ENCODE measurements at regions not wholly inside any gene's neighbourhood (a gene's known extent, or its start where the extent isn't known, plus 50 kb on each side); places are given as distances from the start of the nearest gene placed in this dataset.
A peak's percentile ranks its signal among the peaks of the same experiment; 100 is the strongest.

DNA sequence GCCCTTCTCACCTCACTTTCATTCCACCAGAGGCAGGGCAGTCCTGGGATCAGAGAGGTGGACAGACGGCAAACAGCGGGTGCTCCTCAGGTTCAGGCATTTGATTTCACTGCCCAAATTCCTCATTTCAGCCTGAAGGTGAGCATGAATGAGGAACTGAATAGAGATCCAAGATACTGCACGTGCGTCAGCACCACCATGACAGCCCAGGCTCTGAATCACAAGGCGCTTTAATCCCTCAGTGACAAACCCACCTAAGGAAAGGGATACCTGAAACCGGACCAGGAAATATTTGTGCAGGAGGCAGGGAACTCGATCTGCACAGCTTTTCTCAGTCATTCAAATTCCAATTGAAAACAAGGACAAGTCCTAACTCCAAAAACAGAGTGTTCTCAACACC, 174.8 kb upstream of the HEY2 start:
- TF ChIP-seq, protein P1, sequence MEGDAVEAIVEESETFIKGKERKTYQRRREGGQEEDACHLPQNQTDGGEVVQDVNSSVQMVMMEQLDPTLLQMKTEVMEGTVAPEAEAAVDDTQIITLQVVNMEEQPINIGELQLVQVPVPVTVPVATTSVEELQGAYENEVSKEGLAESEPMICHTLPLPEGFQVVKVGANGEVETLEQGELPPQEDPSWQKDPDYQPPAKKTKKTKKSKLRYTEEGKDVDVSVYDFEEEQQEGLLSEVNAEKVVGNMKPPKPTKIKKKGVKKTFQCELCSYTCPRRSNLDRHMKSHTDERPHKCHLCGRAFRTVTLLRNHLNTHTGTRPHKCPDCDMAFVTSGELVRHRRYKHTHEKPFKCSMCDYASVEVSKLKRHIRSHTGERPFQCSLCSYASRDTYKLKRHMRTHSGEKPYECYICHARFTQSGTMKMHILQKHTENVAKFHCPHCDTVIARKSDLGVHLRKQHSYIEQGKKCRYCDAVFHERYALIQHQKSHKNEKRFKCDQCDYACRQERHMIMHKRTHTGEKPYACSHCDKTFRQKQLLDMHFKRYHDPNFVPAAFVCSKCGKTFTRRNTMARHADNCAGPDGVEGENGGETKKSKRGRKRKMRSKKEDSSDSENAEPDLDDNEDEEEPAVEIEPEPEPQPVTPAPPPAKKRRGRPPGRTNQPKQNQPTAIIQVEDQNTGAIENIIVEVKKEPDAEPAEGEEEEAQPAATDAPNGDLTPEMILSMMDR (IDR thresholded peaks at IDR 0.05; ENCODE audit: partially characterized antibody, unreplicated experiment): no peak
- no peak for DNase-seq
- H3K9me3 Mint-ChIP-seq (ENCODE audit: unreplicated experiment): peaks cover 2% of the 10 kb centered on the region
- no peaks in the 10 kb centered on the region for H3K27me3 Mint-ChIP-seq (ENCODE audit: unreplicated experiment)
- H3K27ac Mint-ChIP-seq (ENCODE audit: unreplicated experiment): no peak overlapping the region
- H3K36me3 Mint-ChIP-seq (ENCODE audit: unreplicated experiment): no peaks in the 10 kb centered on the region
- no peak overlapping the region for H3K4me3 Mint-ChIP-seq (ENCODE audit: unreplicated experiment)
- peaks cover 11% of the 10 kb centered on the region for H3K4me1 Mint-ChIP-seq (ENCODE audit: low read depth, unreplicated experiment)

DNA sequence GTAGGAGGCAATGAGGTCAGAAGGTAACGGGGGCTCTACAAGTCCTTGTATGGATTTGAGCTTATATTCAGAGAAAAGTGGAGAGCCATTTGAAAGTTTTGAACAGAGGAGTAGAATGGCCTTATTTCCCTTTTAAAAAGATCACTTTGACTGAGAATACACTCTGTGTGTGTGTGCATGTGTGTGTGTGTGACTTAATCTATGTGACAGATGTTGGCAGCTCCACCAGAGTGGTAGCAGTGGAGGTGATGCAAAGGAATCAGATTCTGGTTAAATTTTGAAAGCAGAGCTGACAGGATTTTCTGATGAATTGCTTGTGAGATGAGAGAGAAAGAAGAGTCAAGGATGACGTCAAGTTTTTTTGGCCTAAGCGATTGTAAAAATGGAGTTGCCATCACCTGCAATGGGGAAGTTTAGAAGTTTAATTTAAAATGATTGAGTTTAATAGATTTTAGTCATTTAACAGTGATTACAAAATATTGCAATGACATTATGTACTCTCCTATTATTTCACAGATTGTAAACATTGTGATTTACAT, 172.2 kb upstream of the HEY2 start:
- DNase-seq: no peak
- Mint-ChIP-seq H3K4me1 (ENCODE audit: low read depth, unreplicated experiment) (peaks cover 8% of the 10 kb centered on the region), H3K9me3 (ENCODE audit: unreplicated experiment) (no peaks in the 10 kb centered on the region), H3K36me3 (ENCODE audit: unreplicated experiment) (no peaks in the 10 kb centered on the region), H3K27ac (ENCODE audit: unreplicated experiment) (peak overlapping the region; percentile 44), H3K27me3 (ENCODE audit: unreplicated experiment) (no peaks in the 10 kb centered on the region), H3K4me3 (ENCODE audit: unreplicated experiment) (no peak overlapping the region)
- TF ChIP-seq, protein P1 (IDR thresholded peaks at IDR 0.05; ENCODE audit: partially characterized antibody, unreplicated experiment): no peak

DNA sequence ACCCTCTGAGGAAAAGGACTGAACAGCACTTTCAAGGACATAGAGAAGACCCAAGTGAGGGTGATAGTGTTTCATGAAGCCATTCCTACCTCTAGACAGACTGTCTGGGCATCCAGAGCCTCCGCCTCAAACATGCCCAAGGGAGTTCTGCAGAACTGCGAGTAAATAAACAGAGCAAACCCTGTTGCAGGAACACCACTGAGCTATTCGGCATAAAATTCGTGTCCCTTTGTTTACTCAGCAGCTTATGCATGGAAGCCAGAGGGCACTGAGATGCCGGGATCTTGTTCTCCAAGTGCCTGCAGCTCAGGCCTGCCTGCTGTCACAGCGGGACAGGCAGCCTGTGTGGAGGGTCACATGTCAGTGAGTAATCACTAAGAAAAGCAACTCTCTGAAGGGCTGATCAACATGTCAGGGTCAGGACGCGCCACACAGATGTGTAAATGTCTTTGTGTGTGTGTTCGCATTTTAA, 164.9 kb upstream of the HEY2 start:
- H3K27ac Mint-ChIP-seq (ENCODE audit: unreplicated experiment): peak overlapping the region; percentile 82
- TF ChIP-seq, protein P1 (IDR thresholded peaks at IDR 0.05; ENCODE audit: partially characterized antibody, unreplicated experiment): no peak
- peaks cover 8% of the 10 kb centered on the region for H3K9me3 Mint-ChIP-seq (ENCODE audit: unreplicated experiment)
- peaks cover 3% of the 10 kb centered on the region for H3K27me3 Mint-ChIP-seq (ENCODE audit: unreplicated experiment)
- peak overlapping the region; percentile 51 for H3K4me3 Mint-ChIP-seq (ENCODE audit: unreplicated experiment)
- H3K36me3 Mint-ChIP-seq (ENCODE audit: unreplicated experiment): no peaks in the 10 kb centered on the region
- H3K4me1 Mint-ChIP-seq (ENCODE audit: low read depth, unreplicated experiment): peaks cover 9% of the 10 kb centered on the region
- peak; percentile 65 for DNase-seq

DNA sequence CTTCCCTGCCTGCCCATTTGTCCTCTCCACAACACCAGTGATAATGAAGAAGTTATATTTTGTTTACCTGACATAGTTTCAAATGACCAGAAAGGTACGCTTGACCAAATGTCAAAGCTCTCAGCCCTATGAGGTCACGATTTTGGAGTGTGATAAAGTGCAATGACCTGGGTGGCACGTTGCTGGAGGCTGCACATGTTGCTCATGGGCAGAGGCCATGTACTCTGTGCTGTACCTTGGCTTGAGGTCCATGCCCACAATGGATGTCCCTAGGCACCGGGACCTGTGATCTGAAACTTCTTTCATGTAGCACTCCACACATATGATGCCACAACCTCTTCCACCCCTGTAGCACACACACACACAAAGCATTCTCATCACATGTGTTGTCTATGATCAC, 164.0 kb upstream of the HEY2 start:
- Mint-ChIP-seq H3K9me3 (ENCODE audit: unreplicated experiment) (peaks cover 8% of the 10 kb centered on the region), H3K36me3 (ENCODE audit: unreplicated experiment) (no peaks in the 10 kb centered on the region), H3K27me3 (ENCODE audit: unreplicated experiment) (peaks cover 3% of the 10 kb centered on the region), H3K4me1 (ENCODE audit: low read depth, unreplicated experiment) (peaks cover 9% of the 10 kb centered on the region), H3K27ac (ENCODE audit: unreplicated experiment) (no peak overlapping the region), H3K4me3 (ENCODE audit: unreplicated experiment) (no peak overlapping the region)
- DNase-seq: no peak
- TF ChIP-seq, protein P1 (IDR thresholded peaks at IDR 0.05; ENCODE audit: partially characterized antibody, unreplicated experiment): no peak

DNA sequence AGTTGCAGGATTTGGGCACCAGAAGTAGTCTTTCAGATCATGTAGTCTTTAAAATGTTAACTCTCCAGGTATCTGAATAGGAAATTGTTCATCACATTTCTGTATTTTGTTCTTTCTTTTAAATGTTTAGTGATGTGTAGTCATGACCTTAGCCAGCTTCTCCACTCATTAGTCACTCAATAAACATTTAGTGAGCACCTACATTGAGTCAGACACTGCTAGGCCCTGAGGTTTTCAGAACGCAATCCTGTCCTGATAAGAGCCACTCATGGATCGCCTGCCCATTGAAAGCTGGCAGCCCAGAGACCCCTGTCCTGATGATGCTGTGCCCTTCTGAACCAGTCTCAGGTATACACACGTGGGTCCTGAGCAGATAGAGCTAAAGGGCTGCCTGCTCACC, 163.4 kb upstream of the HEY2 start:
- TF ChIP-seq, protein P1 (IDR thresholded peaks at IDR 0.05; ENCODE audit: partially characterized antibody, unreplicated experiment): no peak
- no peaks in the 10 kb centered on the region for H3K36me3 Mint-ChIP-seq (ENCODE audit: unreplicated experiment)
- no peak for DNase-seq
- no peak overlapping the region for H3K4me3 Mint-ChIP-seq (ENCODE audit: unreplicated experiment)
- peaks cover 3% of the 10 kb centered on the region for H3K27me3 Mint-ChIP-seq (ENCODE audit: unreplicated experiment)
- H3K4me1 Mint-ChIP-seq (ENCODE audit: low read depth, unreplicated experiment): peaks cover 9% of the 10 kb centered on the region
- peaks cover 8% of the 10 kb centered on the region for H3K9me3 Mint-ChIP-seq (ENCODE audit: unreplicated experiment)
- H3K27ac Mint-ChIP-seq (ENCODE audit: unreplicated experiment): no peak overlapping the region
